Endodermal cell (in vitro differentiated cells): ENCODE measurements at regions not wholly inside any gene's neighbourhood (a gene's known extent, or its start where the extent isn't known, plus 50 kb on each side); places are given as distances from the start of the nearest gene placed in this dataset.

Experiments used
- DNase-seq: peaks from one replicate; pipeline ENCODE4 v3.0.0-alpha.2; 2017
- H3K27ac ChIP-seq: 2 replicates; pipeline ENCODE4 v1.5.1; 2013; ENCODE audit warnings: mild to moderate bottlenecking, low read depth, low read length, moderate library complexity
- H3K27me3 ChIP-seq: 2 replicates; pipeline ENCODE4 v1.6.1; 2013; ENCODE audit warnings: mild to moderate bottlenecking, low read length, moderate library complexity; ENCODE audit not compliant: insufficient read depth, control insufficient read depth, poor library complexity, severe bottlenecking
- H3K36me3 ChIP-seq: 2 replicates; pipeline ENCODE4 v1.7.0; 2013; ENCODE audit warnings: mild to moderate bottlenecking, low read length, moderate library complexity; ENCODE audit not compliant: control insufficient read depth, insufficient read depth
- H3K4me1 ChIP-seq: one replicate; pipeline ENCODE4 v1.7.0; 2013; ENCODE audit warnings: low read length; ENCODE audit not compliant: control insufficient read depth, insufficient read depth
- H3K4me3 ChIP-seq: 2 replicates; pipeline ENCODE4 v1.5.1; 2013; ENCODE audit warnings: mild to moderate bottlenecking, low read length, moderate library complexity
- H3K9ac ChIP-seq: 2 replicates; pipeline ENCODE4 v1.6.1; 2013; ENCODE audit warnings: mild to moderate bottlenecking, low read length, moderate library complexity; ENCODE audit not compliant: poor library complexity, severe bottlenecking; ENCODE audit errors: extremely low read depth
- H3K9me3 ChIP-seq: 2 replicates; pipeline ENCODE4 v1.6.1; 2013; ENCODE audit warnings: mild to moderate bottlenecking, low read length, moderate library complexity; ENCODE audit not compliant: control insufficient read depth
- H3K27ac Mint-ChIP-seq: 2 replicates; pipeline ENCODE4 v1.8.0; 2020; ENCODE audit warnings: mixed read lengths
- H3K27me3 Mint-ChIP-seq: 2 replicates; pipeline ENCODE4 v1.8.0; 2021; ENCODE audit warnings: mild to moderate bottlenecking, mixed read lengths; ENCODE audit not compliant: insufficient read depth
- H3K36me3 Mint-ChIP-seq: 2 replicates; pipeline ENCODE4 v1.8.0; 2020; ENCODE audit warnings: low read depth, mixed read lengths
- H3K4me1 Mint-ChIP-seq: 2 replicates; pipeline ENCODE4 v1.8.0; 2020; ENCODE audit warnings: mixed read lengths
- H3K4me3 Mint-ChIP-seq: 2 replicates; pipeline ENCODE4 v1.8.0; 2020; ENCODE audit warnings: mild to moderate bottlenecking, moderate library complexity, mixed read lengths
- H3K9me3 Mint-ChIP-seq: 2 replicates; pipeline ENCODE4 v1.8.0; 2020; ENCODE audit warnings: mild to moderate bottlenecking, mixed read lengths
- WGBS, 2 experiments: methylation state at CpG; one replicate each; pipeline versions ENCODE4 v1.1.5 to v1.1.7; 2013; ENCODE audit warnings: missing lambda C conversion rate in 2 of 2, mixed read lengths in 1 of 2; ENCODE audit not compliant: insufficient coverage in 1 of 2, insufficient read length in 1 of 2; 5-methylcytosine and 5-hydroxymethylcytosine counted together
- TF ChIP-seq, protein P1 (sequence below): fragments of 200-600 bp; sonication (generic); conservative IDR thresholded peaks from 2 replicates; pipeline ENCODE4 v1.5.0; 2021; ENCODE audit warnings: antibody characterized with exemption, mild to moderate bottlenecking

- Mint-ChIP-seq H3K27me3 (no peaks in the 10 kb centered on the region), H3K4me3 (no peak overlapping the region), H3K4me1 (peaks cover 3% of the 10 kb centered on the region), H3K36me3 (no peaks in the 10 kb centered on the region), H3K27ac (no peak overlapping the region), H3K9me3 (no peaks in the 10 kb centered on the region)
- Histone ChIP-seq H3K4me3 (no peak overlapping the region), H3K9ac (no peak overlapping the region), H3K4me1 (no peaks in the 10 kb centered on the region), H3K9me3 (no peaks in the 10 kb centered on the region), H3K27me3 (no peaks in the 10 kb centered on the region), H3K36me3 (no peaks in the 10 kb centered on the region), H3K27ac (no peak overlapping the region)
- WGBS, 2 experiments: 92 to 100% methylated on average over 4 of the region's 4 CpGs
- DNase-seq: no peak
- TF ChIP-seq, protein P1, sequence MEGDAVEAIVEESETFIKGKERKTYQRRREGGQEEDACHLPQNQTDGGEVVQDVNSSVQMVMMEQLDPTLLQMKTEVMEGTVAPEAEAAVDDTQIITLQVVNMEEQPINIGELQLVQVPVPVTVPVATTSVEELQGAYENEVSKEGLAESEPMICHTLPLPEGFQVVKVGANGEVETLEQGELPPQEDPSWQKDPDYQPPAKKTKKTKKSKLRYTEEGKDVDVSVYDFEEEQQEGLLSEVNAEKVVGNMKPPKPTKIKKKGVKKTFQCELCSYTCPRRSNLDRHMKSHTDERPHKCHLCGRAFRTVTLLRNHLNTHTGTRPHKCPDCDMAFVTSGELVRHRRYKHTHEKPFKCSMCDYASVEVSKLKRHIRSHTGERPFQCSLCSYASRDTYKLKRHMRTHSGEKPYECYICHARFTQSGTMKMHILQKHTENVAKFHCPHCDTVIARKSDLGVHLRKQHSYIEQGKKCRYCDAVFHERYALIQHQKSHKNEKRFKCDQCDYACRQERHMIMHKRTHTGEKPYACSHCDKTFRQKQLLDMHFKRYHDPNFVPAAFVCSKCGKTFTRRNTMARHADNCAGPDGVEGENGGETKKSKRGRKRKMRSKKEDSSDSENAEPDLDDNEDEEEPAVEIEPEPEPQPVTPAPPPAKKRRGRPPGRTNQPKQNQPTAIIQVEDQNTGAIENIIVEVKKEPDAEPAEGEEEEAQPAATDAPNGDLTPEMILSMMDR: no peak
Measured at GRCh38 chr2:16151651-16152050, 211.3 kb downstream of the MYCN start.

GRCh38 chr2:16151281-16151570 lies 210.9 kb downstream of the MYCN start:
- Histone ChIP-seq H3K27me3 (no peaks in the 10 kb centered on the region), H3K9ac (no peak overlapping the region), H3K36me3 (no peaks in the 10 kb centered on the region), H3K4me1 (no peaks in the 10 kb centered on the region), H3K27ac (no peak overlapping the region), H3K9me3 (no peaks in the 10 kb centered on the region), H3K4me3 (no peak overlapping the region)
- H3K4me1 Mint-ChIP-seq: peaks cover 3% of the 10 kb centered on the region
- H3K9me3 Mint-ChIP-seq: no peaks in the 10 kb centered on the region
- H3K4me3 Mint-ChIP-seq: no peak overlapping the region
- no peaks in the 10 kb centered on the region for H3K36me3 Mint-ChIP-seq
- TF ChIP-seq, protein P1: no peak
- no peak for DNase-seq
- no peak overlapping the region for H3K27ac Mint-ChIP-seq
- no peaks in the 10 kb centered on the region for H3K27me3 Mint-ChIP-seq
- WGBS, 2 experiments: 94 to 100% methylated on average over 3 of the region's 3 CpGs

DNA sequence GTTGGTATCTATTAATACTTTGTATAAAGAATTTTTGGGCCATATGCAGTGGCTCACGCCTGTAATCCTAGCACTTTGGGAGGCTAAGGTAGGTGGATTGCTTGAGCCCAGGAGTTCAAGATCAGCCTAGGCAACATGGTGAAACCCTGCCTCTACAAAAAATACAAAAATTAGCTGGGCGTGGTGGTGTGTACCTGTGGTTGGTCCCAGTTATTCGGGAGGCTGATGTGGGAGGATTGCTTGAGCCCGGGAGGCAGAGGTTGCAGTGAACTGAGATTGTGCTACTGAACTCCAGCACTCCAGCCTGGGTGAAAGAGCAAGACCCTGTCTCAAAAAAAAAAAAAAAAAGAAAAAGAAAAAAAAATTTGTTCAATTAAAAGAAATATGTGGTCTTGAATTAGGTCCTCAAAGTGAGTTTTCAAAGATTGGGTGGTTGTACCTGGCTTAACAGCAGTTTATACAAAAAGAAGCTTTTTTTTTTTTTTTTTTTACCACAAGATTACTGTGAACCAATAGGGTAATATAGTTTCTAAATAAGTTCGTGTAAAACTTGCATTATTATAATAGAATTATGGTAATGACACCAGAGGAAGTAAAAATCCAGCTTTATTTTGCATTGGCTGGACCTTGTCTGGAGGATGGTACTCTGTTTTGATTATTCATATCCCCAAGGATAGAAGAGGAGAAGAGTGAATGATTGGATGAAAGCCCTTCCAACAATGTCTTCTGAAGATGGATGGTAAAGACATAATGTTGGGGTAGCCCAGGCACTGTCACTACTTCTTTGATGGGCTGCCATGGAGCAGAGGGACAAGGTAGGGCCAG lies 210.3 kb downstream of the MYCN start:
- Mint-ChIP-seq H3K9me3 (no peaks in the 10 kb centered on the region), H3K4me1 (peaks cover 3% of the 10 kb centered on the region), H3K36me3 (no peaks in the 10 kb centered on the region), H3K27me3 (no peaks in the 10 kb centered on the region), H3K27ac (no peak overlapping the region), H3K4me3 (no peak overlapping the region)
- TF ChIP-seq, protein P1: no peak
- no peaks in the 10 kb centered on the region for H3K36me3 ChIP-seq
- no peak overlapping the region for H3K9ac ChIP-seq
- H3K27me3 ChIP-seq: no peaks in the 10 kb centered on the region
- H3K27ac ChIP-seq: no peak overlapping the region
- no peak overlapping the region for H3K4me3 ChIP-seq
- no peaks in the 10 kb centered on the region for H3K4me1 ChIP-seq
- no peak for DNase-seq
- H3K9me3 ChIP-seq: no peaks in the 10 kb centered on the region
- WGBS, 2 experiments: 93 to 100% methylated on average over 2 to 5 of the region's 5 CpGs
